ENCODE measurements at regions not wholly inside any gene's neighbourhood (a gene's known extent, or its start where the extent isn't known, plus 50 kb on each side); places are given as distances from the start of the nearest gene placed in this dataset.

DNA sequence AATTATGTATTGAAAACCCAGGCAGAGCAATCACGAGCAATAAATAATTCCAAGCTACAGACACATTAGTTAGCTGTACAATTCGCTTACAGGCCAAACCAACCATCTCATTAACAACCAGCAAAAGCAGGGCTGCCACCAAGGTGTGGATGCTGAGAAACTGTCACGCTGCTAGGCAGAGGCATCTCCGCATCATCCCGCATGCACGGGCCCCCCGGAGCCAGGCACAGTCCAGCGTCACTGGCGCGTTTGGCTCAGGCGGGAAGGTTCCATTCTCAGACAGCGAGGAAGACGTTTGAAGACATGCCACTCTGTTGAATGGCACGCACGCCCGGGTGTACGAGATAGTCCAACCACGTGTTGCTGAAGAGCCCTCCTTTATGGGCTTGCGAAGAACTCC is 184.0 kb downstream of the OLFM1 start:
- no peak overlapping the region for H3K27ac ChIP-seq
- no peaks in the 10 kb centered on the region for H3K36me3 ChIP-seq
- H3K4me3 ChIP-seq (ENCODE audit: low read depth in 1 of 2, low read length in 1 of 2) = no peak overlapping the region
- H3K4me1 ChIP-seq (ENCODE audit: control insufficient read depth in 1 of 2, insufficient read depth in 1 of 2, low read depth in 1 of 2, low read length in 1 of 2) = no peaks in the 10 kb centered on the region
- H3K9me3 ChIP-seq = no peaks in the 10 kb centered on the region
- H3K27me3 ChIP-seq = peaks cover 8% of the 10 kb centered on the region
- TF ChIP-seq, protein P1, sequence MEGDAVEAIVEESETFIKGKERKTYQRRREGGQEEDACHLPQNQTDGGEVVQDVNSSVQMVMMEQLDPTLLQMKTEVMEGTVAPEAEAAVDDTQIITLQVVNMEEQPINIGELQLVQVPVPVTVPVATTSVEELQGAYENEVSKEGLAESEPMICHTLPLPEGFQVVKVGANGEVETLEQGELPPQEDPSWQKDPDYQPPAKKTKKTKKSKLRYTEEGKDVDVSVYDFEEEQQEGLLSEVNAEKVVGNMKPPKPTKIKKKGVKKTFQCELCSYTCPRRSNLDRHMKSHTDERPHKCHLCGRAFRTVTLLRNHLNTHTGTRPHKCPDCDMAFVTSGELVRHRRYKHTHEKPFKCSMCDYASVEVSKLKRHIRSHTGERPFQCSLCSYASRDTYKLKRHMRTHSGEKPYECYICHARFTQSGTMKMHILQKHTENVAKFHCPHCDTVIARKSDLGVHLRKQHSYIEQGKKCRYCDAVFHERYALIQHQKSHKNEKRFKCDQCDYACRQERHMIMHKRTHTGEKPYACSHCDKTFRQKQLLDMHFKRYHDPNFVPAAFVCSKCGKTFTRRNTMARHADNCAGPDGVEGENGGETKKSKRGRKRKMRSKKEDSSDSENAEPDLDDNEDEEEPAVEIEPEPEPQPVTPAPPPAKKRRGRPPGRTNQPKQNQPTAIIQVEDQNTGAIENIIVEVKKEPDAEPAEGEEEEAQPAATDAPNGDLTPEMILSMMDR (IDR thresholded peaks at IDR 0.05) = no peak

DNA sequence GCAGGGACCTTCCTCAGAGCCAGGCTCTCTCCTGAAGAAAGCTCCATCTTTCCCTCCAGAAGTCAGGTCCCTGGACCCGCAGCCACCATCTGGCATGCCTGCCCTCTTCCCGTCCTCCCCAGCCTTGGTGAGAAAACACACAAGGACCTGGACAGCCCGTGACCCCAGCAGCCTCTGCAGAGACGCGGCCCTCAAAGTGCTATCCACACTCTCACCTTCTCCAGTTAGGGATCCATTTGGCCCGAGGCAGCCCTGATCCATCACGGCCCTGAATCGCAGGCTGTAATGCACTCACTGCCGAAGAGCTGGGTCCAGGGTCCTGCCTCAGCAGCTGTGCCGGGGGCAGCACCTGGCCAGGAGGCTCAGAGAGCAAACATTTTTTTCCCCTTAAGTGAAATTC is 185.1 kb downstream of the OLFM1 start:
- no peaks in the 10 kb centered on the region for H3K36me3 ChIP-seq
- H3K27ac ChIP-seq = no peak overlapping the region
- H3K4me1 ChIP-seq (ENCODE audit: control insufficient read depth in 1 of 2, insufficient read depth in 1 of 2, low read depth in 1 of 2, low read length in 1 of 2) = no peaks in the 10 kb centered on the region
- peaks cover 8% of the 10 kb centered on the region for H3K27me3 ChIP-seq
- TF ChIP-seq, protein P1 (IDR thresholded peaks at IDR 0.05) = no peak
- H3K4me3 ChIP-seq (ENCODE audit: low read depth in 1 of 2, low read length in 1 of 2) = no peak overlapping the region
- no peaks in the 10 kb centered on the region for H3K9me3 ChIP-seq

DNA sequence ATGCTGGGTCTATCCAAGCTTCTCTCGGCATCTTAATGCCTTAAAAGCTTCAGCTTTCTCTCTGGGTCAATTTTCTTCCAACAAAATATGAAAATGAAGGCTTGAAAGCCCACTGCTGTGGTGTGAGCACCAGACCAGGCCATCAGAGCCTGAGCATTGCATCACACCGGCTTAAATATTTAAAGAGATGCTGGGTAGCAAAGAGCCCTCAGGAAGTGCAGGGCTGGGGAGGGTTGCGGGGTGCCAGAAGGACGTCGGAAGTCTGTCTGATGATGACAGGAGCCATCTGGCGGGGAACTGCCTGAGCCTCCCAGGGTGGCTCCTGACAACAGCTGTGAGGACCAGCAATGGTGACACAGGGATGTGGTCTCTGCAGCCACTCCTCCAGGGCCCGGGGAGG is 185.5 kb downstream of the OLFM1 start:
- no peak overlapping the region for H3K4me3 ChIP-seq (ENCODE audit: low read depth in 1 of 2, low read length in 1 of 2)
- H3K27ac ChIP-seq = no peak overlapping the region
- peaks cover 8% of the 10 kb centered on the region for H3K27me3 ChIP-seq
- H3K9me3 ChIP-seq = no peaks in the 10 kb centered on the region
- H3K36me3 ChIP-seq = no peaks in the 10 kb centered on the region
- TF ChIP-seq, protein P1 (IDR thresholded peaks at IDR 0.05) = no peak
- no peaks in the 10 kb centered on the region for H3K4me1 ChIP-seq (ENCODE audit: control insufficient read depth in 1 of 2, insufficient read depth in 1 of 2, low read depth in 1 of 2, low read length in 1 of 2)

DNA sequence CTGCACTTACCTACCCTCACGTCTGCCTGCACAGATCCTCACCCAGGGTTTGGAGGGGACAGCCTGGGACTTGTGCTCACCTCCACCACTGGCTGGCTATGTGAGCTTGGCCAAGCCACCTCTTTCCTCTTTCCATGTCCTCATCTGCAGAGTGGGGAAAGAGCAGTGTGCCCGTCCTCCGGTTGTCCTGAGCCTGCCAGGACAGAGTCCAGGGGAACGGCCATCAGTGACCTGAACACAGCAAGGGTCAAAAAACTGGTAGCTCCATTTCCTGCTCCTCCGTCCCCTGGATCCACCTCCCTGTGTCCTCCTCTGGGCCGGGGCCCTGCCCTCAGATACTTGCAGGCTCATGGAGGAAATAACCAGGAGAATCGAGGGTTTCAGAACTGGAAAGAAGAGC is 187.7 kb downstream of the OLFM1 start:
- H3K4me3 ChIP-seq (ENCODE audit: low read depth in 1 of 2, low read length in 1 of 2) = no peak overlapping the region
- H3K9me3 ChIP-seq = no peaks in the 10 kb centered on the region
- no peaks in the 10 kb centered on the region for H3K36me3 ChIP-seq
- TF ChIP-seq, protein P1 (IDR thresholded peaks at IDR 0.05) = no peak
- no peak overlapping the region for H3K27ac ChIP-seq
- H3K4me1 ChIP-seq (ENCODE audit: control insufficient read depth in 1 of 2, insufficient read depth in 1 of 2, low read depth in 1 of 2, low read length in 1 of 2) = no peaks in the 10 kb centered on the region
- H3K27me3 ChIP-seq = peaks cover 8% of the 10 kb centered on the region

DNA sequence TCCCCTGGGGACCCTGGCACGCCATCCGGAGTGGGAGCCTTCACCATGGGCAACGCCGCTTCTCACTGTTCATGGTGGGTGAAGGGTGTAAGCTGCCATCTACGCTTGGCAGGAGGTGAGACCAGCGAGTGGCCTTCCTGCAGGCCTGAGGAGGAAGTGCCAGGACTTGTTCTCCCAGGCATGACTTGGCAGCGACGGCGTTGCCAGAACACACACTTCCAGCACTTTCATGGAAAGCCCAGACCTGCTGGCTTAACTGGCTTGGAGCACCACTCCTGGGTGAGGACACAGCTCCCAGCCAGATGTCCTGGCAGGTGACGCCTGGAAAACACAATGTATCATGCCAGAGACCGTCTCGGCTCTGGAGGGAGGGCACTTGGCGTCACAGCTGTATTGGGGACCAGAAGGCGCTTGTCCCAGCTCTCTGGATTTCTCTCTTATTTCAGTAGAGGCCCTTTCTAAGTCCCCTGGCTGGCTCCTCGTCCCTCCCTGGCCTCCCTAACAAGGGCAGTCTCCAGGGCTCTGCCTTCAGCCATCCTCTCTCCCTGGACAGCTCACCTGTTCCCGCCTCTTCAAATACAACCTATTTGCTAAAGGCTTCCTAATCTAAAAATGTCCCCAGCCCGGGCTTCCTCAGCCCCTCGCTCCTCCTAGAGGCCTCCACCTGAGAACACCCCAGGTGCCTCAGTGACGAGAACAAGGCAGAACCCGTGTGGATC is 188.3 kb downstream of the OLFM1 start:
- TF ChIP-seq, protein P1 (IDR thresholded peaks at IDR 0.05) = no peak
- no peaks in the 10 kb centered on the region for H3K9me3 ChIP-seq
- H3K36me3 ChIP-seq = no peaks in the 10 kb centered on the region
- no peaks in the 10 kb centered on the region for H3K4me1 ChIP-seq (ENCODE audit: control insufficient read depth in 1 of 2, insufficient read depth in 1 of 2, low read depth in 1 of 2, low read length in 1 of 2)
- no peak overlapping the region for H3K4me3 ChIP-seq (ENCODE audit: low read depth in 1 of 2, low read length in 1 of 2)
- no peak overlapping the region for H3K27ac ChIP-seq
- H3K27me3 ChIP-seq = peaks cover 8% of the 10 kb centered on the region

Measured in neutrophil (primary cell).